ENCODE measurements at regions not wholly inside any gene's neighbourhood (a gene's known extent, or its start where the extent isn't known, plus 50 kb on each side); places are given as distances from the start of the nearest gene placed in this dataset.

- WGBS, 2 experiments (ENCODE audit: extremely low coverage in 2 of 2, insufficient read length in 1 of 2), result 50% methylated on average over 1 of the region's 1 CpG; no CpG with 5 or more reads in 1 of the 2 experiments
- H3K9ac ChIP-seq (ENCODE audit: low read depth, low read length), result no peak overlapping the region
- ChIA-PET CTCF (no interaction called here), POLR2A (ENCODE audit: unreplicated experiment) (no interaction called here)
- H3K79me1 ChIP-seq (ENCODE audit: low read depth in 1 of 2, low read length in 2 of 2), result no peaks in the 10 kb centered on the region
- ATAC-seq (ENCODE audit: low read depth) (no peak), DNase-seq (no peak)
- no peak overlapping the region for H4K5ac ChIP-seq (ENCODE audit: low read depth, low read length)
- H4K20me1 ChIP-seq (ENCODE audit: insufficient read depth, low read length), result no peaks in the 10 kb centered on the region
- no peak overlapping the region for H3K18ac ChIP-seq (ENCODE audit: low read depth, low read length)
- no peak overlapping the region for H2AFZ ChIP-seq (replicated peaks; ENCODE audit: low read length, poor library complexity)
- in situ Hi-C loops (cut with MboI; ENCODE audit: low sequenced_read_pairs), result no loop called here
- no peak overlapping the region for H4K8ac ChIP-seq (ENCODE audit: low read depth in 2 of 2, low read length in 2 of 2)
- no peak overlapping the region for H2AK5ac ChIP-seq (ENCODE audit: low read depth, low read length)
- no peak overlapping the region for H2BK20ac ChIP-seq (ENCODE audit: low read depth, low read length)
- no TSS peak for BruUV-seq (replicated peaks)
- no peak overlapping the region for H2BK15ac ChIP-seq (ENCODE audit: low read depth, low read length)
- H3K4me2 ChIP-seq (ENCODE audit: low read depth, low read length), result no peak overlapping the region
- no peak overlapping the region for H3K14ac ChIP-seq (replicated peaks; ENCODE audit: low read depth, low read length)
- H2BK5ac ChIP-seq (ENCODE audit: low read depth, low read length, poor library complexity, severe bottlenecking), result no peak overlapping the region
- H2BK120ac ChIP-seq (ENCODE audit: low read depth, low read length), result no peak overlapping the region
- H3K4ac ChIP-seq (ENCODE audit: low read depth, low read length), result no peak overlapping the region
- no peaks in the 10 kb centered on the region for H3K9me1 ChIP-seq (ENCODE audit: insufficient read depth, low read length)
- H3K27ac ChIP-seq (ENCODE audit: insufficient read depth, low read length), result no peak overlapping the region
- no peaks in the 10 kb centered on the region for H3K4me1 ChIP-seq (ENCODE audit: control insufficient read depth, insufficient read depth, low read length)
- TF ChIP-seq NFE2L2 (IDR thresholded peaks at IDR 0.05; ENCODE audit: low read depth, low read length), result no peak
- no peak for TF ChIP-seq MAFK (IDR thresholded peaks at IDR 0.05; ENCODE audit: low read depth, low read length)
- TF ChIP-seq RFX5 (IDR thresholded peaks at IDR 0.05; ENCODE audit: low read depth, low read length), result no peak
- TF ChIP-seq MXI1 (IDR thresholded peaks at IDR 0.05; ENCODE audit: borderline replicate concordance, low read depth, low read length), result no peak
- TF ChIP-seq ELK1 (IDR thresholded peaks at IDR 0.05; ENCODE audit: borderline replicate concordance, low read depth, low read length), result no peak
- no peak for TF ChIP-seq FOS (IDR thresholded peaks at IDR 0.05; ENCODE audit: low read depth, low read length)
- TF ChIP-seq POLR2A (IDR thresholded peaks at IDR 0.05; ENCODE audit: low read depth, low read length), result no peak
- TF ChIP-seq CTCF (conservative IDR thresholded peaks at IDR 0.05; ENCODE audit: low read depth, low read length), result no peak
- TF ChIP-seq BHLHE40 (IDR thresholded peaks at IDR 0.05; ENCODE audit: low read depth, low read length), result no peak
- no peak for TF ChIP-seq MAZ (IDR thresholded peaks at IDR 0.05; ENCODE audit: borderline replicate concordance, low read depth, low read length)
- no peak for TF ChIP-seq CHD1 (IDR thresholded peaks at IDR 0.05; ENCODE audit: low read depth, low read length)
- no peak for TF ChIP-seq RCOR1 (IDR thresholded peaks at IDR 0.05; ENCODE audit: insufficient replicate concordance, low read length)
- no peak for TF ChIP-seq RAD21 (IDR thresholded peaks at IDR 0.05; ENCODE audit: low read length)
- TF ChIP-seq CEBPB (IDR thresholded peaks at IDR 0.05; ENCODE audit: low read depth, low read length), result no peak
- TF ChIP-seq USF2 (IDR thresholded peaks at IDR 0.05; ENCODE audit: low read depth, low read length), result no peak
- TF ChIP-seq SMC3 (IDR thresholded peaks at IDR 0.05; ENCODE audit: low read depth, low read length), result no peak
- H3K27me3 ChIP-seq (ENCODE audit: control insufficient read depth, insufficient read depth, low read length), result no peaks in the 10 kb centered on the region
- intact Hi-C loops (cut with micrococcal nuclease), result no loop called here
- H3K56ac ChIP-seq (ENCODE audit: extremely low read depth, insufficient read depth, low read length), result no peak overlapping the region
- dilution Hi-C loops (cut with HindIII; ENCODE audit: low sequenced_read_pairs, unreplicated experiment), result no loop called here
- no peaks in the 10 kb centered on the region for H3K36me3 ChIP-seq (ENCODE audit: control insufficient read depth, insufficient read depth, low read length)
- H4K91ac ChIP-seq (ENCODE audit: insufficient read depth, low read depth, low read length), result no peak overlapping the region
- no peak overlapping the region for H2AK9ac ChIP-seq (replicated peaks; ENCODE audit: low read depth, low read length, poor library complexity)
- no peaks in the 10 kb centered on the region for H3K9me3 ChIP-seq (ENCODE audit: control insufficient read depth, insufficient read depth, low read length)
- no peak overlapping the region for H3K23ac ChIP-seq (ENCODE audit: low read depth, low read length)
- H3K4me3 ChIP-seq (ENCODE audit: insufficient read depth, low read depth, low read length), result no peak overlapping the region
These were observed 85.2 kb upstream of the KCND3 start for GRCh38 chr1:112074711-112075110.
